ENCODE measurements at regions not wholly inside any gene's neighbourhood (a gene's known extent, or its start where the extent isn't known, plus 50 kb on each side); places are given as distances from the start of the nearest gene placed in this dataset.

GRCh38 chr4:18880871-18881270, 859.3 kb upstream of the LCORL start:
- TF ChIP-seq CTCF (IDR thresholded peaks at IDR 0.05): no peak
- TF ChIP-seq EP300 (IDR thresholded peaks at IDR 0.05; ENCODE audit: borderline replicate concordance in 1 of 2, low read depth in 1 of 2, low read length in 1 of 2): no peak
- no peak for TF ChIP-seq FOXM1 (IDR thresholded peaks at IDR 0.05; ENCODE audit: low read depth)

All from SK-N-SH (cell line).